GM18951 (cell line): ENCODE measurements at regions not wholly inside any gene's neighbourhood (a gene's known extent, or its start where the extent isn't known, plus 50 kb on each side); places are given as distances from the start of the nearest gene placed in this dataset.
"Not testable (repeated sequence)": the region's sequence is repeated elsewhere in the genome, so short reads cannot be mapped to it uniquely, and the experiment has no call there.

Experiments used
- POLR2A ChIP-seq: IDR thresholded peaks from 4 replicates; pipeline ENCODE4 v1.6.1; 2011; ENCODE audit warnings: mild to moderate bottlenecking; ENCODE audit not compliant: insufficient read length, insufficient read depth; ENCODE audit errors: extremely low read depth
- in situ Hi-C: fragments of 300-500 bp; cut with MboI; formaldehyde crosslinking; loops from one replicate; pipeline ENCODE4 v1.12.0; 2022; ENCODE audit warnings: low sequenced_read_pairs, mixed read lengths, inconsistent platforms; ENCODE audit not compliant: unreplicated experiment

GRCh38 chr4:8682725-8683124 lies 90.2 kb downstream of the CPZ start:
- in situ Hi-C loops = no loop called here
- TF ChIP-seq POLR2A = no peak

DNA sequence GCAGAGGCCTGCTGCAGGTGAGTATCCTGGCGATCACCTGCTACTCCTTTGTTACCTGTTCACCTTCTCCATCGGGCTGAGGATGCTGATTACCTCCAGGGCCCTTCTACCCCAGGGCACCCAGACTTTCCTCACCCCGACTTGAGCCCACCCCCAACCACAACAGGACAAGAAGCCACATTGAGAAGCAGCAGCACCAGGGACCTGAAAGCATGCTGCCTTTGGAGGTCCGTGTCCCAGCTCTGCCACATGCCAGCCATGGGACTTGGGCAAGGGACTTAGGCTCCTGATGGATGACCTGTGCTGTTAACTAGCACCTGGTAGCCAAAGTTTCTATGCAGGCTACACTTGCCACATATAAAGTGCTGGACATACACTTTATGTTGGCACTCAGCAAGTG lies 89.7 kb downstream of the CPZ start:
- TF ChIP-seq POLR2A = no peak
- in situ Hi-C loops = no loop called here

GRCh38 chr4:8681391-8681790 lies 88.8 kb downstream of the CPZ start:
- TF ChIP-seq POLR2A = no peak
- in situ Hi-C loops = no loop called here

- no peak for TF ChIP-seq POLR2A
- in situ Hi-C loops = no loop called here
Observed at GRCh38 chr4:8679032-8679431, 86.5 kb downstream of the CPZ start.

DNA sequence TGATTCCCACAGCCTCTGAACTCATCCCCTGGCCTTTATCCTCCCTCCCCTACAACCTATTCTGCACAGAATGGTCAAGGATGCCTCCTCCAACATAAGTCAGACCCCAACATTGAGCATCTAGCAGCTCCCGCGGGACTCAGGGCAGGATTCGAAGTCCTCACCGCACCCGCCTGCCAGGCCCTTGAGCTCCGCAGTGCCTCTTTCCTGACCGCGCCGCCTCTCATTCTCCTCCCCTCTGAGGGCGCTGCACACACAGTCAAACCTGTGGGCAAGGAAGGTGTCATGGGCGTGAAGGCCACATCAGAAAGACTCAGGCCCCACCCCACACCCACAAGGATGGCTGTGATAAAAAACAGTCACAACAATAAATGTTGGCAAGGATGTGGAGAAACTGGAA lies 84.1 kb downstream of the CPZ start:
- in situ Hi-C loops = no loop called here
- no peak for TF ChIP-seq POLR2A

GRCh38 chr4:8675906-8676305 lies 83.3 kb downstream of the CPZ start:
- in situ Hi-C loops = no loop called here
- TF ChIP-seq POLR2A = no peak

GRCh38 chr4:8675383-8675782 lies 82.8 kb downstream of the CPZ start:
- TF ChIP-seq POLR2A = no peak
- in situ Hi-C loops = no loop called here

DNA sequence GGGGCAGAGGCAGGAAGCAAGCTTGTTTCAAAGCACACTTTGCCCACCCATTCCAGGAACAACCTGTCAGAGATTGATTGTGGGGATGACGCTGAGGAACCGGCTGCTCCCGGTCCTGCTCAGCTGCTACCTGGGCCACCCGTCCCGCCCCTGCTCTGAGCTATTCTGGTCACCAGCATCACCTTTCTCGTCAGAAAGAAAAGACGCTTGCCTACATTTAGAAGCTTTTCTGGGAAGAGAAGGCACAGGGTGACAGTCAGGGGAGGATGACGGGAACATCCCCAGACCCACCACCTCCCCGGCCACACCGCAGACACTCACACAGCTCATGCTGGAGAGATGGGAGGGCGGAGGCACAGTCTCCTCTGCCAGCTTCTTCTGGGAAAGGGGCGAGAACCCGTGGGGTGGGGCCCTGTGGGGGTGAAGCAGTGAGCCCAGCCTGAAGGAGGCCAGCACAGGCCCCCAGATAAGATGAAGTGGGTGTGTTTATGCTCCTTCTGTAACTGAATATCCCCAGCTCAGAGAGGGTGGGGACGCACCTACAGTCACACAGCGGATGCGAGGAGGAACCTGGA lies 81.8 kb downstream of the CPZ start:
- TF ChIP-seq POLR2A = no peak
- in situ Hi-C loops = no loop called here

GRCh38 chr4:8673106-8673505 lies 80.5 kb downstream of the CPZ start:
- in situ Hi-C loops = not testable (repeated sequence)

- in situ Hi-C loops = no loop called here
- no peak for TF ChIP-seq POLR2A
Observed at GRCh38 chr4:8672486-8672885, 79.9 kb downstream of the CPZ start.

DNA sequence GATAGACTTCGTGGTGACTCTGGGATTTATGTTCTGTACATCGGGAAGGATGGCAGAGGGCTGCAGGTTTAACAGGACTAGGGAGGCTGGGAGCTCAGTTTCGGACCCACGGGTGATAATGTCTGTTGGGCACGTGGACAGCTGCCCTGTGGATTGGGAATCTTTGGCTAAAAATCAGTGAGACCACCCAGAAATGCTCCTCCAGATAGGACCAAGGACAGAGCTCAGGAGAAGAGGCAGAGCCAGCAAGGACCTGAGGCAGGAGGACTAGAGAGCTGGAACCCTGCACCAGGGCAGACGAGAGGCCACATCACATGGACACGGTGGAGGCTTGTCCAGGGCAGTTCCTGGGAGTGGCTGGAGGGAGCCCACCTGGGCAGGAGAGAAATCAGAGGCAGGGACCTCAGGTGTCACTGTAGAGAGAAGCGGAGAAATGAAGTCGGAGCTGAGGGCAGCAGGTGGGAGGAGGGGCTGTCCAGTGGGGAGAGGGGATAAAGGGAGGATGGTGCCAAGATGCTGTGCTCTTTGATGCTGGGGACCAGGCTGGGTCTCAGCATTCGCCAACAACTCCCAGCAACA lies 79.2 kb downstream of the CPZ start:
- in situ Hi-C loops = no loop called here
- TF ChIP-seq POLR2A = no peak
